ENCODE measurements at regions not wholly inside any gene's neighbourhood (a gene's known extent, or its start where the extent isn't known, plus 50 kb on each side); places are given as distances from the start of the nearest gene placed in this dataset.

GRCh38 chr3:34742151-34742550, 897.2 kb upstream of the ARPP21 start:
- no peak for DNase-seq (ENCODE audit: extremely low spot score)
- TF ChIP-seq, protein P1, sequence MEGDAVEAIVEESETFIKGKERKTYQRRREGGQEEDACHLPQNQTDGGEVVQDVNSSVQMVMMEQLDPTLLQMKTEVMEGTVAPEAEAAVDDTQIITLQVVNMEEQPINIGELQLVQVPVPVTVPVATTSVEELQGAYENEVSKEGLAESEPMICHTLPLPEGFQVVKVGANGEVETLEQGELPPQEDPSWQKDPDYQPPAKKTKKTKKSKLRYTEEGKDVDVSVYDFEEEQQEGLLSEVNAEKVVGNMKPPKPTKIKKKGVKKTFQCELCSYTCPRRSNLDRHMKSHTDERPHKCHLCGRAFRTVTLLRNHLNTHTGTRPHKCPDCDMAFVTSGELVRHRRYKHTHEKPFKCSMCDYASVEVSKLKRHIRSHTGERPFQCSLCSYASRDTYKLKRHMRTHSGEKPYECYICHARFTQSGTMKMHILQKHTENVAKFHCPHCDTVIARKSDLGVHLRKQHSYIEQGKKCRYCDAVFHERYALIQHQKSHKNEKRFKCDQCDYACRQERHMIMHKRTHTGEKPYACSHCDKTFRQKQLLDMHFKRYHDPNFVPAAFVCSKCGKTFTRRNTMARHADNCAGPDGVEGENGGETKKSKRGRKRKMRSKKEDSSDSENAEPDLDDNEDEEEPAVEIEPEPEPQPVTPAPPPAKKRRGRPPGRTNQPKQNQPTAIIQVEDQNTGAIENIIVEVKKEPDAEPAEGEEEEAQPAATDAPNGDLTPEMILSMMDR (IDR thresholded peaks at IDR 0.05; ENCODE audit: control extremely low read depth, extremely low read depth, low read depth, missing control alignments): no peak
- ChIA-PET CTCF (no interaction called here), POLR2A (no interaction called here)

DNA sequence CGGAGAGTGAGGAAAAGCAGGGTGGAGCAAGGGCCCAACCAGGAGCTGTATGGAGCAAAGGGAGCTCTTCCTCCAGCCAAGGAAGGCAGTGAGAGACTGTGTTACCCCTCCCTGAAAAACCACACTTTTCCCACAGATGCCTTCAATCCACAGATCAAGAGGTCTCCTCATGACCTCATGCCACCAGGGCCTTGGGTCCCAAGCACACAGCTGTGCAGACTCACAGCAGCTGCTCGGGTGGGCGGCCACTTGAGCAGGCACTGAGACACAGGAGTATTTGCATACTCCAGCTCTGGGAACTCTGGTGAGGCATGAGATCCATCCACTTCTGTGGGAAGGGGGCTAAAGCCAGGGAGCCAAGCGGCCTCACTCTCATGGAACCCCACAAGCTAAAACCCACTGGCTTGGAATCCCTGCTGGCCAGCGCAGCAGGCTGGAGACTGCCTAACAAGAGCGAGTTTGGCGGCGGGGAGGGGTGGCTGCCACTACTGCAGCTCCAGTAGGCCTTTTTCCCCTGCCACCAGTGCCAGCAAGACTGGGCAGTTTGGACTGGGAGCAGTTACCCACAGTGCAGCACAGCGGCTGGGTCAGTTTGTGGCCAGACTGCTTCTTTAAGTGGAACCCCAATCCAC, 880.6 kb upstream of the ARPP21 start:
- TF ChIP-seq, protein P1 (IDR thresholded peaks at IDR 0.05; ENCODE audit: control extremely low read depth, extremely low read depth, low read depth, missing control alignments): no peak
- DNase-seq (ENCODE audit: extremely low spot score): no peak
- ChIA-PET CTCF (no interaction called here), POLR2A (no interaction called here)

DNA sequence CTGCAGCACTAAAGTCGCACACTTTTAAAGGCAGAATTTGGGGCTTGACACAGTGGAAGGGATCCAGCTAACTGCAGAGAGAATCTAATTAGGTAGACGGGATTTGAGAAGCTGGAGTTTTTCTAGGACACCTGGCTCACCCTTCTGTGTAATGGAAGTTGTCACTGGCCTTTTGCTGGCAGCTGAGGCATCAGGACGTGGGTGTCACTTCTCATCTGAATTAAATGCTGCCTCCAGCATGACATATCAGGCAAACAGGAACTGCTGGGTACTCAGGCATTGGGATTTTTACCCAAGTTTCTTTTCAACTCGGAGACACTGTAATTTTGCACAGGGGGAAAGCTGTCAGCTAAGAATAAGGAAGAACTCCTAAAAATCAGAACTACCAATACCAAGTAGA, 861.9 kb upstream of the ARPP21 start:
- no peak for DNase-seq (ENCODE audit: extremely low spot score)
- TF ChIP-seq, protein P1 (IDR thresholded peaks at IDR 0.05; ENCODE audit: control extremely low read depth, extremely low read depth, low read depth, missing control alignments): no peak
- POLR2A ChIA-PET: no interaction called here
- CTCF ChIA-PET: interaction anchor here (0.9 to 1.7 kb wide), 3 partner anchors 9 to 39 kb away, joined by 3 read pairs; no protein-coding TSS in a partner anchor

DNA sequence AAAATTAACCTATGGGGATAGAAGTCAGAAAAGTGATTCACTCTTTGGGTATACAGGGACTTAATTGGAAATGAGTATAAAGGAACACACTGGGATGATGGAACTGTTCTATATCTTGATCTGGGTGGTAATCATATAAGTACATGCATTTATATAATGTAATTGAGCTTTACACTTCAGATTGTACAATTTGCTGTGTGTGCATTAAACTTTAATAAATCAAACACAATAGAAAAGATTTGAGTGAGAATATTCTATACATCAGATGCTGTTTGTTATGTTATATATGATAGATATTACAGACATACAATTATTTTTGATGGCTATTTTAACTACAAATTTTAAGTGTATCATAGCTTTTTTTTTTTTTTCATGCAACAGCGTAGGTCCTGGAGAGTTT, 860.2 kb upstream of the ARPP21 start:
- CTCF ChIA-PET: interaction anchor here (1.7 kb wide), 1 partner anchor 41 kb away, joined by 3 read pairs; no protein-coding TSS in a partner anchor
- POLR2A ChIA-PET: no interaction called here
- TF ChIP-seq, protein P1 (IDR thresholded peaks at IDR 0.05; ENCODE audit: control extremely low read depth, extremely low read depth, low read depth, missing control alignments): no peak
- no peak for DNase-seq (ENCODE audit: extremely low spot score)

DNA sequence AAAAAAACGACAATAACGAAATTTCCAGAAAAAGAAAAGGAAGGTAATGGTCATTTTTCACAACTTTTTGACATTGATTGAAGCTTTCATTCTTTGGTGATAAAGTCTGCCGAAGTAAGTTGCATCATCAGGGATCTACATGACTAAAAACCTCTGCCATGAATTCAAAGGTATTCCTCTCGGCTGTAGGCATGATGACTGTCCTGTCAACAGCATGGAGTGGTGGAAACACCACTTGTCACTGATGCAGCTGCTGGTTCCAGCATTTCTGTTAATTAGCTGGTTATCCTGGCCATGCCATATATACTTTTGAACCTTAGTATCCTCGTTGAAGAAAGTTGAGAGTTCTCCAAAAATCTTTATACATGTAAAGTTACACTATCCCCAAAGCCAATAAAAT, 859.0 kb upstream of the ARPP21 start:
- POLR2A ChIA-PET: no interaction called here
- CTCF ChIA-PET: no interaction called here
- DNase-seq (ENCODE audit: extremely low spot score): no peak
- TF ChIP-seq, protein P1 (IDR thresholded peaks at IDR 0.05; ENCODE audit: control extremely low read depth, extremely low read depth, low read depth, missing control alignments): no peak

DNA sequence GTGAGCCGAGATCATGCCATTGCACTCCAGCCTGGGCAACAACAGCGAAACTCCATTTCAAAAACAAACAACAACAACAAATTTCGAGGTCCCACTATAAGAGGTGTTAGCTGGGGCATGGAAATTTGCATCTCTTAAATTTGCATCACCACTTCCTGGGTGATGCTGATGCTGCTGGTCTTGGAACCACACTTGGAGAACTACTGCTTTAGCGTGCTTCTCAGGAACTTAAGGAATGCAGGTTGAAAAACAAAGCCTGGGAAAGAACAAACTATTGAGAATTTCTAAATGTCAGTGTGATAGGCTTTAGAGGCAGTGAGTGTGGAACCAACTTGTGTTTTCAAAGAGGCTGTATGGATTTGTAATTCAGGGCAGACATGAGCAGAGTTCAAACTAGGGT, 858.4 kb upstream of the ARPP21 start:
- no peak for DNase-seq (ENCODE audit: extremely low spot score)
- TF ChIP-seq, protein P1 (IDR thresholded peaks at IDR 0.05; ENCODE audit: control extremely low read depth, extremely low read depth, low read depth, missing control alignments): no peak
- POLR2A ChIA-PET: no interaction called here
- CTCF ChIA-PET: no interaction called here
